DMS79 (cell line): ENCODE measurements at regions not wholly inside any gene's neighbourhood (a gene's known extent, or its start where the extent isn't known, plus 50 kb on each side); places are given as distances from the start of the nearest gene placed in this dataset.
"Not testable (repeated sequence)": the region's sequence is repeated elsewhere in the genome, so short reads cannot be mapped to it uniquely, and the experiment has no call there.

ENCODE experiments used
- DNase-seq: peaks from one replicate; lab custom pipeline; 2025; lab: John Stamatoyannopoulos, UW

- DNase-seq: no peak
Observed at GRCh38 chr1:5686195-5686594, 306.0 kb downstream of the NPHP4 start.

- no peak for DNase-seq
Observed at GRCh38 chr1:5685446-5686040, 306.7 kb downstream of the NPHP4 start.

GRCh38 chr1:5684791-5685190, 307.4 kb downstream of the NPHP4 start:
- DNase-seq: no peak

GRCh38 chr1:5683446-5683845, 308.8 kb downstream of the NPHP4 start:
- DNase-seq: no peak

GRCh38 chr1:5682626-5683225, 309.5 kb downstream of the NPHP4 start:
- no peak for DNase-seq

- no peak for DNase-seq
Observed at GRCh38 chr1:5681654-5682053, 310.6 kb downstream of the NPHP4 start.

GRCh38 chr1:5680600-5680999, 311.6 kb downstream of the NPHP4 start:
- DNase-seq: no peak

- no peak for DNase-seq
Observed at GRCh38 chr1:5678759-5679158, 313.5 kb downstream of the NPHP4 start.

GRCh38 chr1:5672355-5672754, 319.9 kb downstream of the NPHP4 start:
- not testable (repeated sequence) for DNase-seq

GRCh38 chr1:5670590-5671350, 321.5 kb downstream of the NPHP4 start:
- DNase-seq: no peak

- peak; percentile 61 for DNase-seq
Observed at GRCh38 chr1:5667513-5668325, 324.5 kb downstream of the NPHP4 start.

- DNase-seq: no peak
Observed at GRCh38 chr1:5664906-5665875, 327.0 kb downstream of the NPHP4 start.

- DNase-seq: no peak
Observed at GRCh38 chr1:5664081-5664768, 328.0 kb downstream of the NPHP4 start.

GRCh38 chr1:5662744-5663126, 329.5 kb downstream of the NPHP4 start:
- DNase-seq: no peak

- no peak for DNase-seq
Observed at GRCh38 chr1:5662086-5662743, 330.0 kb downstream of the NPHP4 start.

GRCh38 chr1:5661196-5662085, 330.8 kb downstream of the NPHP4 start:
- DNase-seq: peak; percentile 42

- DNase-seq: no peak
Observed at GRCh38 chr1:5660141-5660935, 331.9 kb downstream of the NPHP4 start.

GRCh38 chr1:5659606-5660005, 332.6 kb downstream of the NPHP4 start:
- no peak for DNase-seq
